Epithelial cell of proximal tubule (primary cell): ENCODE measurements at regions not wholly inside any gene's neighbourhood (a gene's known extent, or its start where the extent isn't known, plus 50 kb on each side); places are given as distances from the start of the nearest gene placed in this dataset.

Experiments
- DNase-seq: peaks from one replicate; pipeline ENCODE4 v3.0.0-alpha.2; 2011; ENCODE audit warnings: low read depth
- H3K4me3 ChIP-seq: 2 replicates; pipeline ENCODE4 v1.5.1; 2011; ENCODE audit warnings: low read depth, mild to moderate bottlenecking, low read length
- TF ChIP-seq, protein P1 (sequence below): conservative IDR thresholded peaks from 2 replicates; pipeline ENCODE4 v1.5.1; 2012; ENCODE audit warnings: low read depth, mild to moderate bottlenecking, low read length

GRCh38 chr21:16651956-16652355 lies 860.9 kb upstream of the CXADR start:
- TF ChIP-seq, protein P1, sequence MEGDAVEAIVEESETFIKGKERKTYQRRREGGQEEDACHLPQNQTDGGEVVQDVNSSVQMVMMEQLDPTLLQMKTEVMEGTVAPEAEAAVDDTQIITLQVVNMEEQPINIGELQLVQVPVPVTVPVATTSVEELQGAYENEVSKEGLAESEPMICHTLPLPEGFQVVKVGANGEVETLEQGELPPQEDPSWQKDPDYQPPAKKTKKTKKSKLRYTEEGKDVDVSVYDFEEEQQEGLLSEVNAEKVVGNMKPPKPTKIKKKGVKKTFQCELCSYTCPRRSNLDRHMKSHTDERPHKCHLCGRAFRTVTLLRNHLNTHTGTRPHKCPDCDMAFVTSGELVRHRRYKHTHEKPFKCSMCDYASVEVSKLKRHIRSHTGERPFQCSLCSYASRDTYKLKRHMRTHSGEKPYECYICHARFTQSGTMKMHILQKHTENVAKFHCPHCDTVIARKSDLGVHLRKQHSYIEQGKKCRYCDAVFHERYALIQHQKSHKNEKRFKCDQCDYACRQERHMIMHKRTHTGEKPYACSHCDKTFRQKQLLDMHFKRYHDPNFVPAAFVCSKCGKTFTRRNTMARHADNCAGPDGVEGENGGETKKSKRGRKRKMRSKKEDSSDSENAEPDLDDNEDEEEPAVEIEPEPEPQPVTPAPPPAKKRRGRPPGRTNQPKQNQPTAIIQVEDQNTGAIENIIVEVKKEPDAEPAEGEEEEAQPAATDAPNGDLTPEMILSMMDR, result no peak
- no peak for DNase-seq
- H3K4me3 ChIP-seq, result no peak overlapping the region

GRCh38 chr21:16663436-16663835 lies 849.4 kb upstream of the CXADR start:
- no peak for DNase-seq
- TF ChIP-seq, protein P1, result no peak
- no peak overlapping the region for H3K4me3 ChIP-seq

DNA sequence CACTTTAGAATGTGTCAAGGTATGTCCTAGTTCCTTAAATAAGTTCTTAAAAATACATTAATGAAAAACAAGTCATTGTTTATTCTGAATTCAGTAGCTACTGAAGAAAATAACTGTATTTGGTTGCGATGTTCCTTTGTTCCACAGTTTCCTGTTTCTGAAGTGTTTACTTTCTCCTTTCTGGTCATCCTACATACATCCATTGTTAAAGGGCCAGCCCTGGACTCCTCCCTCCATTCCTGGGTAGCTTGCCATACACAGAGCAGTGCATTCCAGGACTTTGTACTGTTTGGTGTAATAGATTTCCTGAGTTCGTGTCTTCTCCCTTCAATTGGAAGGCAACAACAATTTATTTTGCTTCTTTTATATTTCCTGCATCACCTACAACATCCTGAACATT lies 845.4 kb upstream of the CXADR start:
- no peak overlapping the region for H3K4me3 ChIP-seq
- TF ChIP-seq, protein P1, result no peak
- DNase-seq, result no peak

DNA sequence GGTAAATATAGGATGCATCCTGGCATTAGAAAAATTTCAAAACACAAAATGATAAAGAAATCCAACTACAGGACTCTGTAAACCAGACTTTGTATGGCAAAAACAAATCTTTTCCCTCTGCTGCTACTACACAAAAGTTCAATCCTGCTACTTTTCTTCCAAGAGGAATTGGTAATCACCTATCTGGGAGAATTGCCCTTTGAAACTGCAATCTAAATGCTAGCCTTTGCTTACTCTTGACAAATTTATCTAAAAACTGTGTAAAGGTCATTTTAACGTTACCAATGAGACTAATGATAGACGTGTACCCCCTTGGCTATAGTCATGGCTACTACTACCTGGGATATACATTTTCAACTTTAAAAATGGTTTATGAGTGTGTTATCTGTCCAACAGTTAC lies 837.9 kb upstream of the CXADR start:
- TF ChIP-seq, protein P1, result no peak
- H3K4me3 ChIP-seq, result no peak overlapping the region
- no peak for DNase-seq

DNA sequence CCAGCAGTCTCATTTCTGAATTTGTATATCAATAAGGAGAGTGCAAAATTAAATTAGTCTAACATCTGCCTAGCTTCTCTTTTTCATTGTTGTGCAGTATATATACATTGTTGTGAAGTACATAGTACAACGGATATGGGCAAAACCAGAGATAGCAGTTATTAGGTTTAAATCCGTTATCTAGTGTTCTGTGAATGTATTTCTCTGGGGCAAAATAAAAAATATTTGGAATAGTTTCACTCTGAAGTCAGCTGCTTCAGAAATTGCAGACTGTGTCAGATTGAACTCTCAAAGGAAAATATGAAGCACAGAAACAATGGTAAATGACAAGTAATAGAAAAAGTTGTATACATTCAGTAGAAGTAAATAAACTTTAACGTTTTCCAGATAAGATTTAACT lies 836.5 kb upstream of the CXADR start:
- no peak for DNase-seq
- TF ChIP-seq, protein P1, result no peak
- H3K4me3 ChIP-seq, result no peak overlapping the region

DNA sequence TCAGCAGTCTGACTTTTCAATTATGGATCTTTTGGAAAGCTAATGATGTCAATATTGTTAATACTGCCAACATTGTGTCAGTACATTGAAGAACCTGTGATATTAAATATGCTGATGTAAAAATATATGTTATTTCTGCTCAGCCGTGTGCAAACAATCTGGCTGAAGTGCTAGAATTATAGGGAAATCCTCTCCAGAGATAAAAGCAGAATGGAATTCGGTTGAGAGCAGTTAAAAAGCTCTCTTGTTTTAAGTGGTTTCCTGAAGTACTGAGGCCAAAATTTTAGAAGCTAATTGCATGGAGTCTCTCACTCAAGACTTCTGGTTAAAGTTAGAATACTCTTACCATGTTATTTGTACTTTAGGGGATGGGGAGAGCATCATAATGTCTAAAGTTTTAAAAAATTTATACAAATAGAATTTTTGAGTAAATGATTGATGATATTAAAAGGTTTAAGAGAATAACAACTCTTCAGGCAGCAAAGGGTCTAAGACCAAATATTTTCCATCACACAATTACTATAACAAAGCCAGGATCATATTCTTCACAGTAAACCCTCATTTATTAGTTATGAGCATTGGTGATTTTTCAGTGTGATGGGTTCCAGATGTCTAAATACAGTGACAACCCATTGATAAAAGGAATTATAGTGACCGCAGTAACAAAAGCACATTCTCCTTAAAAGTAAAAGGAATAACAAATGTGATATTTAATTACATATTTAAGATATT lies 834.2 kb upstream of the CXADR start:
- DNase-seq, result no peak
- H3K4me3 ChIP-seq, result no peak overlapping the region
- TF ChIP-seq, protein P1, result no peak

DNA sequence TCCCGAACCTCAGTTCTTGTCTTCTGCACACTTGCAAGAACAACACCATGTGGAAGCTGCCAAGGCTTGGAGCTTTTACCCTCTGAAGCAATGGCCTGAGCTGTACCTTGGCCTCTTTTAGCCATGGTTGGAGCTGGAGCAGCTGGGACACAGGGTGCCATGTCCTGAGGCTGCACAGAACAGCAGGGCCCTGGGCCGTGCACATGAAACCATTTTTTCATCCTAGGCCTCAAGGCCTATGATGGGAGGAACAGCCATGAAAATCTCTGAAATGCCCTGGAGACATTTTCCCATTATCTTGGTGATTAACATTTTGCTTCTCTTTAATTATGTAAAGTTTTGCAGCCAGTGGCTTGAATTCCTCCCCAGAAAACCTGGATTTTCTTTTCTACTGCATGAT lies 817.8 kb upstream of the CXADR start:
- TF ChIP-seq, protein P1, result no peak
- DNase-seq, result no peak
- no peak overlapping the region for H3K4me3 ChIP-seq
